ENCODE measurements at regions not wholly inside any gene's neighbourhood (a gene's known extent, or its start where the extent isn't known, plus 50 kb on each side); places are given as distances from the start of the nearest gene placed in this dataset.

GRCh38 chr6:3520281-3521230 is 63.7 kb upstream of the SLC22A23 start:
- DNase-seq, result peak; percentile 25

DNA sequence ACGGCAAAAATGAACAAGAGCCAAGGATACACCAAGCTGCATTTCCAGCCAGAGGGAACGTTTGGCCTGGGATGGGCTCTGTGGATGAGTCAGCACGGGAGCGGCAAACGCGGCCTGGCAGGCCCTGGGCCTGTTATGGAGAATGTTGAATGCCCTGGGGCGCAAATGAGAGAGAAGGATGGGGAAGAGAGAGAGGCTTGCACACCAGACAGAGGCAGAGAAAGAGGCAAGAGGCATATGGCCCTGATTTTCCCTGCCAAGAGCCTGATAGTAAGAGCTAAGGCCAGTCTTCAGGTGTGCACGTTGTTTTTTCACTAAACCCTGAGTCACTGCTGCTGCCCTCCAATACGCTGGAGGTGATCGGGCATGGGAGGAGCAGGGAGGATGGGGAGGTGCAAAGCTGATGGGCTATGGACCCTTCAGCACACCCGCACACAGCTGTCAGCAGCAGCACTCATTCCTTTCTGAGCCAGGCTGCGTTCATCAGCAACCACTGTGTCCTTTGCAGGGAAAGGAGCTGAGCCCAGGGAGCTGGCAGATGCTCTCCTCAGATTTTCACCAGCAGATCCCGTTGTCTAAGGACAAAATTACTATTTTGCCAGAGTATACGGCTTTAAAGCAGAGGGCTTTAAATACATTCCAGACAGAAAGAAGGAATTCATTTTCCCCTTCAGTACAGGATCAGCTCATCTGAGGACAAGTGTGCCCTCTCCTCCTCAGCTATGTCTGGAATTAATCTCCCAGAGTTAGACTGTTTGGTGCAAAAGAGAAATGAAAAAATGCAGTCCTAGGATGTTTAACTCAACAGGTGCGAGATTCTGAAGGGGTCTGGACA is 61.7 kb upstream of the SLC22A23 start:
- peak; percentile 61 for DNase-seq

GRCh38 chr6:3517350-3517749 is 60.5 kb upstream of the SLC22A23 start:
- peak; percentile 97 for DNase-seq

GRCh38 chr6:3516092-3516491 is 59.2 kb upstream of the SLC22A23 start:
- DNase-seq, result peak; percentile 75

- DNase-seq, result no peak
These were observed 58.8 kb upstream of the SLC22A23 start for GRCh38 chr6:3515669-3516068.

DNA sequence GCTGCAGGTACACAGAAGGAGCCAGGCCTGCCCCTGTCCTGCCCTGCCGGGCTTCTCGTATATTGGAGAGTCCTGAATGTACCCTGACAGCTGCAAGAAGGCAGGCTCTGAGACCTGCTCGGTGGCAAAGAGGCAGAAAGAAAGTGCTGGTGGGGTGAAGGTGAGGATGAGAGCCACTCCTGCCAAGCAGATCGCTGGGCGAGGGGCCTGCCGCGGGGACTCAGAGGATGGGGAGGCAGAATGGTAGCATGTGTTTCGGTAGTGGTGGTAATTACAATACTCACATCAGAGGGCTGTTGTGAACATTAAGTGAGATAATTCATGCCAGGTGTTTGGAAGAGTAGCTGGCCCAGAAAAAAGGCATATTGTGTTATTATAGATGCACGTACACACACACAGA is 56.6 kb upstream of the SLC22A23 start:
- DNase-seq, result no peak

DNA sequence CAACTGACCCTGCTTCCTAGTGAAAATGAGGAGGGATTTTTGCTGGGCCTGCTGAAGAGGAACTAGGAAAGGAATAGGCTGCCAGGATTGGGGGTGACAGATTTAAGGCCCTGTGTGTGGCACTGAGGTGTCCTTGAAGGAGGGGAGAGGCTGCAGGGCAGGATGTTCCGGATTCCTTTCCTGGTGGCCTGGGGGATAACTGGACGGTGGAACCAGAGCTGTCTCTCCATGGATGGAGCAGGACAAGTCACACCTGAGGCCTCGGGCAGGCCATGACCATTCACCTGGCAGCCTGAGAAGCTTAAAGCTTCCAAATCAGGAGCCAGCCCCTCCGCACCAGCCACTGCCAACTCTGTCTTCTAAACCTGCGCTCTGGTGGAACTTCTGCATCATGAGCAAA is 56.0 kb upstream of the SLC22A23 start:
- DNase-seq, result no peak

DNA sequence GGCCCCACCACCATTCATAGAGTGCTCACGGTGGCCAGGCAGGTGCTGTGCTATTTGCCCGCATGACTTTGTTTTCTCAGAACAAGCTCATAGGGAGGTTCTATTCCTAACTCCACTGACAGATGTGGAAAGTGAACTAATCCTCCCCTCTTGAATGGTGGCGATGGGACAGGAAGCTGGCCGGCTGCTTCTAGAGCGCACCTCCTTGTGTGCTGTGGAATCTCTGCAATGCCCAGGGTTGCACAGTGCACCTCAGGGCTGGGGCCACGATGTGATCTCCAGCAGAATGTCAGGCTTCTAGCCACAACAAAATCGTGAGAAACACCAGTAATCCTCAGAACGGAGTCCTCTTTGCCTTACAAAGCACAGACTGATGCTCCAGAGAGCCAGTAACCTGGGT is 53.8 kb upstream of the SLC22A23 start:
- peak; percentile 74 for DNase-seq

DNA sequence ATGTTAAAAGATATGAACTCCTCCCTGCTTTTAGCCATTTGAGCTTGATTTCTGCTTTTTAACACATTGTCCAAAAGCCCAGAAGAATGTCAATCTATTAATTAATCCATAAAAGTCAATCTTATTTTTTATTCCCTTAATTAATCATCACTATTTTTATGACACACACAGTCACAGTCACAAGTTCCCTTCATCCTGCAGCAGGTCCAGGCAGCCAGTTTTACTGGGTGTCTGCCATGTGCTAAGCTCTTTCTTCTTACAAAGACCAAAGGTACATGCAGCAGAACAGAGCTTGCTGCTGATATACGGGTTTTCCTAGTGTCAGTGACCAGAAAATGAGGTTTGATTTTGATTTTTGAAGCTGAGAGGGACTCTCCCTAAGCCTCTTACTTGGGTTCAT is 53.3 kb upstream of the SLC22A23 start:
- no peak for DNase-seq

- DNase-seq, result no peak
These were observed 52.5 kb upstream of the SLC22A23 start for GRCh38 chr6:3509336-3509735.

- no peak for DNase-seq
These were observed 50.0 kb upstream of the SLC22A23 start for GRCh38 chr6:3506751-3507383.
